Heart right ventricle (tissue), 16 donors: ENCODE measurements at regions not wholly inside any gene's neighbourhood (a gene's known extent, or its start where the extent isn't known, plus 50 kb on each side); places are given as distances from the start of the nearest gene placed in this dataset.

Experiments
- ATAC-seq, 8 donors: fragments of 200-7000 bp; cut with Tn5 transposase; one replicate each; pipeline ENCODE4 v1.9.1; 2020; ENCODE audit warnings: mild to moderate bottlenecking in 8 of 8, moderate library complexity in 8 of 8, moderate number of reproducible peaks in 1 of 8
- DNase-seq, 2 donors: peaks; one replicate each; pipeline ENCODE4 v3.0.0-alpha.2; 2020
- H3K27ac ChIP-seq, 10 donors: fragments of 200-600 bp; sonication (generic) in 2 of 10; one replicate each; pipeline versions ENCODE4 v1.5.0 to v1.8.0; 2020 to 2022; ENCODE audit warnings: mild to moderate bottlenecking in 3 of 10
- H3K27me3 ChIP-seq, 7 donors: fragments of 200-600 bp; one replicate each; pipeline ENCODE4 v1.8.0; 2021 to 2022; ENCODE audit warnings: mild to moderate bottlenecking in 2 of 7
- H3K36me3 ChIP-seq, 9 donors: fragments of 200-600 bp; sonication (generic) in 1 of 9; one replicate each; pipeline versions ENCODE4 v1.5.0 to v1.8.0; 2020 to 2022; ENCODE audit warnings: mild to moderate bottlenecking in 2 of 9
- H3K4me1 ChIP-seq, 9 donors: fragments of 200-600 bp; sonication (generic) in 1 of 9; one replicate each; pipeline versions ENCODE4 v1.5.0 to v1.8.0; 2020 to 2022; ENCODE audit warnings: mild to moderate bottlenecking in 4 of 9
- H3K4me3 ChIP-seq, 10 donors: fragments of 200-600 bp; sonication (generic) in 2 of 10; one replicate each; pipeline versions ENCODE4 v1.5.0 to v1.8.0; 2020 to 2022; ENCODE audit warnings: mild to moderate bottlenecking in 7 of 10, moderate library complexity in 2 of 10
- H3K9me3 ChIP-seq, 11 donors: fragments of 200-600 bp in 10 of 11; sonication (generic) in 2 of 11; one replicate each; pipeline versions ENCODE4 v1.5.0 to v1.8.0; 2013 to 2022; ENCODE audit warnings: mild to moderate bottlenecking in 2 of 11, control low read depth in 1 of 11, moderate library complexity in 1 of 11
- whole genome bisulfite sequencing, 2 donors: extraction: QIAGEN DNeasy Blood & Tissue Kit; methylation state at CpG; one replicate each; pipeline ENCODE4 v1.1.7; 2013; ENCODE audit warnings: inconsistent platforms in 1 of 2; 5-methylcytosine and 5-hydroxymethylcytosine counted together
- intact Hi-C, 10 donors: fragments of 100-400 bp; cut with DNase I; formaldehyde crosslinking; loops; one replicate each; pipeline versions ENCODE4 v1.11.1 to v1.14.2; 2022
- TF ChIP-seq, protein P1 (sequence below), 9 donors: fragments of 200-600 bp; sonication (generic) in 2 of 9; IDR thresholded peaks; one replicate each; pipeline versions ENCODE4 v1.5.0 to v1.8.0; 2021 to 2022; ENCODE audit warnings: antibody characterized with exemption in 9 of 9, mild to moderate bottlenecking in 5 of 9, moderate library complexity in 1 of 9
- donor health status: Arrhythmogenic right ventricular cardiomyopathy.
- donor health status: ischemic (EF 13 %, LVEDD 7.1; RV severe dilation, severe dysfunction).
- donor health status: healthy with polysubstance abuse.
- donor health status: DM: no; HTN: yes; CAD: no.
- donor health status: DM: no; HTN: no; CAD: no.
- donor health status: ischemic (EF 25% LVEDD 6.9; RV normal size, moderate dysfunction).
- donor health status: ischemic (EF 25% LVEDD 5.7; RV mildly dilated, moderate dysfunction).
- donor health status: healthy.
- donor health status: DM: yes; HTN: yes; CAD: no.
- donor health status: Ischemic cardiomyopathy.
- donor health status: ischemic (EF 35%, LVEDD 5.7; RV mildly dilated, moderate dysfunction).
- donor health status: nonischemic (EF 11% LVEDD 7.7; RV severe dilation, severe dysfunction).
- donor health status: DM: yes; HTN: yes; CAD: no.
- donor health status: PGD.
- donor health status: ischemic (EF 29% LVEDD 5.4; RV normal size, mild dysfunction).
- donor health status: nonischemic (EF 23%, LVEDD 6.1; RV moderate dilation, normal function).

DNA sequence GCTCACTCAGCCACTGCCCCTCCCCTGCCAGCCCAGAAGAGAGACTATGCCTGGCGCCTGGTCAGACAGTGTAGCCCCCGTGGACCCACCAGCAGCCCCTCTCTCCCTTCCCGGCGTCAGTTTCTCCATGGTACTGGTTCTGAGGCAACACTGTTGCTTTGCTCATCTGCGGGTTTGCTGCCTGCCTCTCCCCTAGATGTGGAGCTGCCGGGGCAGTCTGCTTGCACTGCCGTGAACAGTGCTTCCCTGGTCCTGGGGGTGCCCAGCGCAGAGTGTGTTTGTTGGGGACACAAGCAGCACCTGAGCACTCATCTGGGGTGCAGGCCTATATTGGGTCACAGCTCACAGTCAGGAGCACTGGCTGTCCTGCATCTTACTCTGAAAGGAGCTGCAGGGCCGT lies 309.9 kb downstream of the NDUFA10 start:
- ATAC-seq, result no peak
- intact Hi-C loops, result no loop called here

GRCh38 chr2:239714116-239714515 lies 311.0 kb downstream of the NDUFA10 start:
- Histone ChIP-seq H3K27me3 (peaks cover 0 to 2% (median 0%) of the 10 kb centered on the region in 7 donors), H3K4me3 (no peak overlapping the region), H3K27ac (no peak overlapping the region), H3K36me3 (no peaks in the 10 kb centered on the region), H3K9me3 (peaks cover 0 to 53% (median 12%) of the 10 kb centered on the region in 11 donors), H3K4me1 (peaks cover 0 to 8% (median 0%) of the 10 kb centered on the region in 9 donors)
- TF ChIP-seq, protein P1, sequence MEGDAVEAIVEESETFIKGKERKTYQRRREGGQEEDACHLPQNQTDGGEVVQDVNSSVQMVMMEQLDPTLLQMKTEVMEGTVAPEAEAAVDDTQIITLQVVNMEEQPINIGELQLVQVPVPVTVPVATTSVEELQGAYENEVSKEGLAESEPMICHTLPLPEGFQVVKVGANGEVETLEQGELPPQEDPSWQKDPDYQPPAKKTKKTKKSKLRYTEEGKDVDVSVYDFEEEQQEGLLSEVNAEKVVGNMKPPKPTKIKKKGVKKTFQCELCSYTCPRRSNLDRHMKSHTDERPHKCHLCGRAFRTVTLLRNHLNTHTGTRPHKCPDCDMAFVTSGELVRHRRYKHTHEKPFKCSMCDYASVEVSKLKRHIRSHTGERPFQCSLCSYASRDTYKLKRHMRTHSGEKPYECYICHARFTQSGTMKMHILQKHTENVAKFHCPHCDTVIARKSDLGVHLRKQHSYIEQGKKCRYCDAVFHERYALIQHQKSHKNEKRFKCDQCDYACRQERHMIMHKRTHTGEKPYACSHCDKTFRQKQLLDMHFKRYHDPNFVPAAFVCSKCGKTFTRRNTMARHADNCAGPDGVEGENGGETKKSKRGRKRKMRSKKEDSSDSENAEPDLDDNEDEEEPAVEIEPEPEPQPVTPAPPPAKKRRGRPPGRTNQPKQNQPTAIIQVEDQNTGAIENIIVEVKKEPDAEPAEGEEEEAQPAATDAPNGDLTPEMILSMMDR (IDR thresholded peaks at IDR 0.05), result no peak
- DNase-seq (no peak), ATAC-seq (no peak)
- WGBS, 2 donors, result 77 to 85% methylated on average over 6 of the region's 6 CpGs
- intact Hi-C loops, result no loop called here

More for the DNA sequence above, 309.9 kb downstream of the NDUFA10 start:
- TF ChIP-seq, protein P1 (IDR thresholded peaks at IDR 0.05), result no peak
- Histone ChIP-seq H3K4me1 (peaks cover 0 to 8% (median 0%) of the 10 kb centered on the region in 9 donors), H3K9me3 (peaks cover 0 to 43% (median 9%) of the 10 kb centered on the region in 11 donors), H3K27me3 (peaks cover 0 to 2% (median 0%) of the 10 kb centered on the region in 7 donors), H3K27ac (no peak overlapping the region), H3K36me3 (no peaks in the 10 kb centered on the region), H3K4me3 (no peak overlapping the region)
- DNase-seq, result no peak
- WGBS, 2 donors, result 87 to 94% methylated on average over 9 of the region's 9 CpGs

GRCh38 chr2:239712755-239713154 lies 311.9 kb upstream of the HDAC4 start:
- 91 to 92% methylated on average over 3 of the region's 3 CpGs for WGBS, 2 donors

DNA sequence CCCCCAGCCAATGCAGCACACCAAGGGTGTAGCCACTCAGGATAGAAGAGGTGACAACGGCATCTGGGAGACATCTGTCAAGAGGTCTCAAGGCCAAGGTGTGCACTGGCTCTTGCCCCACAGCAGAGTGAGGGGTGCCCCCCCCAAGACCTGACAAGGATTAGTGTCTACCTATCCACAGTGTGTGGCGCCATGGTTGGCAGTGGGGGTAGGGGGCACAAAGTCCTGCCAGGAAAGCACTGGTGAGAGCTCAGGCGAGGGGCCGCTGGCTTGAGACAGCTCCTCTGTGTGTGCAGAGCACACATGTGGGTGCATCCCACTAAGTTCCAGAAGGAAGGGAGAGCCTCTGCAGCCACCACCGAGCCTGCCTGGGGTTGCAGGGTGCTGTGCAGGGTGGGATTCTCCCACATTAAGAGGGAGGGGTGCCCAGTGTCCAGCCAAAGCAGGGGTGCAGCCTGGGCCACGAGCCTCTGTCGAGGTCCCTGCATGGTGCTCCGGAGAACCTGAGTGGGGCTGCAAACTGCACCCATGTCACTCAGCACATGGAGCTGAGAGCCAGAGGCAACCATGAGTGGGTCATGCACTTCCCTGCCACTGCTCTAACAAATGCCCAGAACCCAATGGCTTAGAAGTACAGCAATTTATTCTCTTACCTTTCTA lies 311.2 kb upstream of the HDAC4 start:
- no peak overlapping the region for H3K27ac ChIP-seq
- H3K4me3 ChIP-seq, result no peak overlapping the region
- peaks cover 0 to 58% (median 15%) of the 10 kb centered on the region in 11 donors for H3K9me3 ChIP-seq
- ATAC-seq (no peak), DNase-seq (no peak)
- 87 to 89% methylated on average over 8 of the region's 8 CpGs for WGBS, 2 donors
- H3K4me1 ChIP-seq, result peaks cover 0 to 4% (median 0%) of the 10 kb centered on the region in 9 donors
- peaks cover 0 to 2% (median 0%) of the 10 kb centered on the region in 7 donors for H3K27me3 ChIP-seq
- intact Hi-C loops, result no loop called here
- H3K36me3 ChIP-seq, result no peaks in the 10 kb centered on the region
- TF ChIP-seq, protein P1 (IDR thresholded peaks at IDR 0.05), result no peak

More at GRCh38 chr2:239712755-239713154, 311.9 kb upstream of the HDAC4 start:
- no peaks in the 10 kb centered on the region for H3K36me3 ChIP-seq
- H3K9me3 ChIP-seq, result peaks cover 0 to 58% (median 15%) of the 10 kb centered on the region in 11 donors
- no peak overlapping the region for H3K4me3 ChIP-seq
- DNase-seq (no peak), ATAC-seq (no peak)
- TF ChIP-seq, protein P1 (IDR thresholded peaks at IDR 0.05), result no peak
- peaks cover 0 to 2% (median 0%) of the 10 kb centered on the region in 7 donors for H3K27me3 ChIP-seq
- intact Hi-C loops, result no loop called here
- no peak overlapping the region for H3K27ac ChIP-seq
- peaks cover 0 to 8% (median 0%) of the 10 kb centered on the region in 9 donors for H3K4me1 ChIP-seq
